SK-N-SH (cell line): ENCODE measurements at regions not wholly inside any gene's neighbourhood (a gene's known extent, or its start where the extent isn't known, plus 50 kb on each side); places are given as distances from the start of the nearest gene placed in this dataset.

ENCODE experiments used
- CTCF ChIA-PET: fragments of 300-600, 350-600 bp; formaldehyde crosslinking; extraction: SDS; loops from one replicate; lab custom pipeline; 2021; lab: Yijun Ruan, JAX
- POLR2A ChIA-PET: fragments of 350-600 bp; sonication (Branson Sonifier 250); formaldehyde crosslinking; extraction: SDS; loops from one replicate; lab custom pipeline; 2020; ENCODE audit warnings: antibody characterized with exemption, inconsistent platforms; lab: Yijun Ruan, JAX
- DNase-seq: peaks from one replicate; pipeline ENCODE4 v3.0.0; 2012
- H2AFZ ChIP-seq: fragments of 200-600 bp; sonication (generic); 2 replicates; pipeline ENCODE4 v1.8.1; 2016; ENCODE audit warnings: antibody characterized with exemption, mild to moderate bottlenecking, low read depth
- H3F3A ChIP-seq: fragments of 200-600 bp; sonication (generic); replicated peaks from 2 replicates; pipeline ENCODE3; 2016; ENCODE audit warnings: antibody characterized with exemption, mild to moderate bottlenecking; ENCODE audit not compliant: insufficient read depth
- H3K27ac ChIP-seq, 2 experiments: fragments of 200-500 bp in 1 of 2; fragments of 200-600 bp in 1 of 2; sonication (Bioruptor generic) in 1 of 2; sonication (generic), shearing (Covaris generic) in 1 of 2; 2 replicates each; pipeline versions ENCODE4 v1.5.1 to v1.6.1; 2014 to 2016; ENCODE audit warnings: low read depth in 2 of 2, inconsistent platforms in 1 of 2, low read length in 1 of 2, mild to moderate bottlenecking in 1 of 2, mixed read lengths in 1 of 2
- H3K27me3 ChIP-seq: fragments of 200-600 bp; sonication (generic), shearing (Covaris generic); 2 replicates; pipeline ENCODE4 v1.6.1; 2016; ENCODE audit warnings: mixed run types; ENCODE audit not compliant: insufficient read depth
- H3K36me3 ChIP-seq, 2 experiments: fragments of 200-500 bp in 1 of 2; fragments of 200-600 bp in 1 of 2; sonication (Bioruptor generic) in 1 of 2; sonication (generic) in 1 of 2; replicated peaks in 1 of 2; 2 replicates each; pipeline versions ENCODE3 to v1.5.1; 2014 to 2016; ENCODE audit warnings: low read length in 1 of 2, mild to moderate bottlenecking in 1 of 2; ENCODE audit not compliant: insufficient read depth in 2 of 2, control insufficient read depth in 1 of 2
- H3K4me1 ChIP-seq, 2 experiments: fragments of 200-500 bp in 1 of 2; fragments of 200-600 bp in 1 of 2; sonication (Bioruptor generic) in 1 of 2; sonication (generic), shearing (Covaris generic) in 1 of 2; 2 replicates each; pipeline versions ENCODE4 v1.5.1 to v1.6.1; 2014 to 2016; ENCODE audit warnings: low read depth in 1 of 2, low read length in 1 of 2, mixed run types in 1 of 2; ENCODE audit not compliant: insufficient read depth in 2 of 2, control insufficient read depth in 1 of 2
- H3K4me2 ChIP-seq: fragments of 200-600 bp; sonication (generic), shearing (Covaris generic); 2 replicates; pipeline ENCODE4 v1.6.1; 2017; ENCODE audit warnings: mixed run types
- H3K4me3 ChIP-seq, 2 experiments: fragments of 200-500 bp in 1 of 2; fragments of 200-600 bp in 1 of 2; sonication (Bioruptor generic) in 1 of 2; sonication (generic), shearing (Covaris generic) in 1 of 2; 2 replicates each; pipeline versions ENCODE4 v1.5.1 to v1.8.1; 2014 to 2016; ENCODE audit warnings: low read depth in 2 of 2, inconsistent platforms in 1 of 2, low read length in 1 of 2, mild to moderate bottlenecking in 1 of 2, mixed read lengths in 1 of 2, moderate library complexity in 1 of 2
- H3K79me2 ChIP-seq: fragments of 200-600 bp; sonication (generic); 2 replicates; pipeline ENCODE4 v1.8.1; 2017; ENCODE audit warnings: mild to moderate bottlenecking; ENCODE audit not compliant: insufficient read depth
- H3K9ac ChIP-seq: fragments of 200-600 bp; sonication (generic); 2 replicates; pipeline ENCODE4 v1.6.1; 2017; ENCODE audit warnings: mixed run types
- H3K9me2 ChIP-seq: fragments of 200-600 bp; sonication (generic); 2 replicates; pipeline ENCODE4 v1.6.1; 2017; ENCODE audit warnings: mixed run types
- H3K9me3 ChIP-seq: fragments of 200-600 bp; sonication (generic); 2 replicates; pipeline ENCODE4 v1.6.1; 2017; ENCODE audit warnings: mixed run types, mild to moderate bottlenecking, moderate library complexity
- H4K20me1 ChIP-seq: fragments of 200-600 bp; sonication (generic); 2 replicates; pipeline ENCODE4 v1.6.1; 2017; ENCODE audit warnings: mild to moderate bottlenecking, mixed run types; ENCODE audit not compliant: insufficient read depth
- CHD2 ChIP-seq: fragments of 150-350 bp; IDR thresholded peaks from 2 replicates; pipeline ENCODE4 v1.6.1; 2018; ENCODE audit warnings: low read length; ENCODE audit not compliant: partially characterized antibody
- ELF1 ChIP-seq: IDR thresholded peaks from 2 replicates; pipeline ENCODE4 v1.4.0; 2012
- FOSL2 ChIP-seq: IDR thresholded peaks from 2 replicates; pipeline ENCODE4 v1.4.0; 2012; ENCODE audit warnings: low read depth, mild to moderate bottlenecking, moderate library complexity, borderline replicate concordance
- FOXM1 ChIP-seq: IDR thresholded peaks from 2 replicates; pipeline ENCODE4 v1.4.0; 2012; ENCODE audit warnings: low read depth, mild to moderate bottlenecking
- GATA2 ChIP-seq: sonication (generic); formaldehyde crosslinking; IDR thresholded peaks from 2 replicates; pipeline ENCODE4 v1.5.0; 2020; ENCODE audit warnings: mild to moderate bottlenecking, missing genetic modification reagents
- NFIC ChIP-seq: IDR thresholded peaks from 2 replicates; pipeline ENCODE4 v1.4.0; 2012; ENCODE audit warnings: borderline replicate concordance
- NRF1 ChIP-seq: IDR thresholded peaks from 2 replicates; pipeline ENCODE4 v1.6.1; 2012; ENCODE audit warnings: low read depth, mild to moderate bottlenecking, low read length
- RFX5 ChIP-seq: IDR thresholded peaks from 2 replicates; pipeline ENCODE4 v1.6.1; 2012; ENCODE audit warnings: mild to moderate bottlenecking, improper control_type of control experiment, low read length
- SMC3 ChIP-seq: IDR thresholded peaks from 2 replicates; pipeline ENCODE4 v1.6.1; 2012; ENCODE audit warnings: low read depth, low read length, improper control_type of control experiment
- TAF1 ChIP-seq: IDR thresholded peaks from 2 replicates; pipeline ENCODE4 v1.6.1; 2012; ENCODE audit warnings: low read depth, mild to moderate bottlenecking, low read length, moderate library complexity, borderline replicate concordance
- TEAD4 ChIP-seq: IDR thresholded peaks from 2 replicates; pipeline ENCODE4 v1.4.0; 2012; ENCODE audit warnings: mild to moderate bottlenecking, borderline replicate concordance; ENCODE audit not compliant: insufficient read depth
- ZBTB33 ChIP-seq: IDR thresholded peaks from 2 replicates; pipeline ENCODE4 v1.4.0; 2012; ENCODE audit warnings: low read depth, borderline replicate concordance
- WGBS: methylation state at CpG from one replicate; pipeline ENCODE4 v1.1.6; 2017; ENCODE audit warnings: low lambda C conversion rate; 5-methylcytosine and 5-hydroxymethylcytosine counted together
- TF ChIP-seq, protein P1 (sequence below): IDR thresholded peaks from 2 replicates; pipeline ENCODE4 v1.4.0; 2012; ENCODE audit warnings: low read depth
- TF ChIP-seq, protein P2 (sequence below): IDR thresholded peaks from 2 replicates; pipeline ENCODE4; 2012
- TF ChIP-seq, protein P3 (sequence below): fragments of 200-600 bp; sonication (generic); IDR thresholded peaks from 2 replicates; pipeline ENCODE4 v1.6.1; 2017; ENCODE audit warnings: antibody characterized with exemption, mild to moderate bottlenecking, moderate library complexity
- TF ChIP-seq, protein P4 (sequence below): fragments of 150-350 bp; IDR thresholded peaks from 2 replicates; pipeline ENCODE4 v1.6.1; 2017; ENCODE audit warnings: antibody characterized with exemption, low read length, low read depth, borderline replicate concordance

- H4K20me1 ChIP-seq, result no peaks in the 10 kb centered on the region
- H3K9me3 ChIP-seq, result no peaks in the 10 kb centered on the region
- no peak overlapping the region for H2AFZ ChIP-seq
- H3K79me2 ChIP-seq, result no peaks in the 10 kb centered on the region
- H3K9me2 ChIP-seq, result no peaks in the 10 kb centered on the region
- POLR2A ChIA-PET, result no interaction called here
- no peaks in the 10 kb centered on the region for H3F3A ChIP-seq
- TF ChIP-seq, protein P1, sequence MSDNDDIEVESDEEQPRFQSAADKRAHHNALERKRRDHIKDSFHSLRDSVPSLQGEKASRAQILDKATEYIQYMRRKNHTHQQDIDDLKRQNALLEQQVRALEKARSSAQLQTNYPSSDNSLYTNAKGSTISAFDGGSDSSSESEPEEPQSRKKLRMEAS, result no peak
- TF ChIP-seq FOSL2, result no peak
- TF ChIP-seq GATA2 (CRISPR knock-in tag), result no peak
- no peak for TF ChIP-seq FOXM1
- TF ChIP-seq, protein P2, sequence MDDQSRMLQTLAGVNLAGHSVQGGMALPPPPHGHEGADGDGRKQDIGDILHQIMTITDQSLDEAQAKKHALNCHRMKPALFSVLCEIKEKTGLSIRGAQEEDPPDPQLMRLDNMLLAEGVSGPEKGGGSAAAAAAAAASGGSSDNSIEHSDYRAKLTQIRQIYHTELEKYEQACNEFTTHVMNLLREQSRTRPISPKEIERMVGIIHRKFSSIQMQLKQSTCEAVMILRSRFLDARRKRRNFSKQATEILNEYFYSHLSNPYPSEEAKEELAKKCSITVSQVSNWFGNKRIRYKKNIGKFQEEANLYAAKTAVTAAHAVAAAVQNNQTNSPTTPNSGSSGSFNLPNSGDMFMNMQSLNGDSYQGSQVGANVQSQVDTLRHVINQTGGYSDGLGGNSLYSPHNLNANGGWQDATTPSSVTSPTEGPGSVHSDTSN, result no peak
- TF ChIP-seq CHD2, result no peak
- TF ChIP-seq, protein P3, sequence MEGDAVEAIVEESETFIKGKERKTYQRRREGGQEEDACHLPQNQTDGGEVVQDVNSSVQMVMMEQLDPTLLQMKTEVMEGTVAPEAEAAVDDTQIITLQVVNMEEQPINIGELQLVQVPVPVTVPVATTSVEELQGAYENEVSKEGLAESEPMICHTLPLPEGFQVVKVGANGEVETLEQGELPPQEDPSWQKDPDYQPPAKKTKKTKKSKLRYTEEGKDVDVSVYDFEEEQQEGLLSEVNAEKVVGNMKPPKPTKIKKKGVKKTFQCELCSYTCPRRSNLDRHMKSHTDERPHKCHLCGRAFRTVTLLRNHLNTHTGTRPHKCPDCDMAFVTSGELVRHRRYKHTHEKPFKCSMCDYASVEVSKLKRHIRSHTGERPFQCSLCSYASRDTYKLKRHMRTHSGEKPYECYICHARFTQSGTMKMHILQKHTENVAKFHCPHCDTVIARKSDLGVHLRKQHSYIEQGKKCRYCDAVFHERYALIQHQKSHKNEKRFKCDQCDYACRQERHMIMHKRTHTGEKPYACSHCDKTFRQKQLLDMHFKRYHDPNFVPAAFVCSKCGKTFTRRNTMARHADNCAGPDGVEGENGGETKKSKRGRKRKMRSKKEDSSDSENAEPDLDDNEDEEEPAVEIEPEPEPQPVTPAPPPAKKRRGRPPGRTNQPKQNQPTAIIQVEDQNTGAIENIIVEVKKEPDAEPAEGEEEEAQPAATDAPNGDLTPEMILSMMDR, result no peak
- TF ChIP-seq NFIC, result no peak
- TF ChIP-seq ELF1, result no peak
- TF ChIP-seq TAF1, result no peak
- no peak for TF ChIP-seq ZBTB33
- TF ChIP-seq SMC3, result no peak
- no peak for TF ChIP-seq TEAD4
- TF ChIP-seq RFX5, result no peak
- TF ChIP-seq NRF1, result no peak
- TF ChIP-seq, protein P4, sequence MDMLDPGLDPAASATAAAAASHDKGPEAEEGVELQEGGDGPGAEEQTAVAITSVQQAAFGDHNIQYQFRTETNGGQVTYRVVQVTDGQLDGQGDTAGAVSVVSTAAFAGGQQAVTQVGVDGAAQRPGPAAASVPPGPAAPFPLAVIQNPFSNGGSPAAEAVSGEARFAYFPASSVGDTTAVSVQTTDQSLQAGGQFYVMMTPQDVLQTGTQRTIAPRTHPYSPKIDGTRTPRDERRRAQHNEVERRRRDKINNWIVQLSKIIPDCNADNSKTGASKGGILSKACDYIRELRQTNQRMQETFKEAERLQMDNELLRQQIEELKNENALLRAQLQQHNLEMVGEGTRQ, result no peak
- H3K27me3 ChIP-seq, result no peaks in the 10 kb centered on the region
- no peak overlapping the region for H3K4me3 ChIP-seq
- H3K4me2 ChIP-seq, result no peak overlapping the region
- H3K27ac ChIP-seq, result no peak overlapping the region
- no peak for DNase-seq
- H3K36me3 ChIP-seq, result no peaks in the 10 kb centered on the region
- no peaks in the 10 kb centered on the region for H3K4me1 ChIP-seq
- WGBS, result 2% methylated on average over 1 of the region's 1 CpG
- H3K9ac ChIP-seq, result no peak overlapping the region
- CTCF ChIA-PET, result interaction anchor here (0.7 kb wide), 1 partner anchor 85 kb away, joined by 4 read pairs; no protein-coding TSS in a partner anchor
Measured at GRCh38 chr3:144173491-144173890, 201.9 kb downstream of the DIPK2A start.
